HG02870 (cell line): ENCODE measurements at regions not wholly inside any gene's neighbourhood (a gene's known extent, or its start where the extent isn't known, plus 50 kb on each side); places are given as distances from the start of the nearest gene placed in this dataset.
"Not testable (repeated sequence)": the region's sequence is repeated elsewhere in the genome, so short reads cannot be mapped to it uniquely, and the experiment has no call there.

Experiments
- ATAC-seq: cut with Tn5 transposase; IDR thresholded peaks from one replicate; pipeline ENCODE4 v1.9.1; 2021; ENCODE audit warnings: mild to moderate bottlenecking, moderate library complexity; ENCODE audit not compliant: unreplicated experiment

GRCh38 chr3:147471741-147472140, 62.6 kb downstream of the ZIC1 start:
- no peak for ATAC-seq

DNA sequence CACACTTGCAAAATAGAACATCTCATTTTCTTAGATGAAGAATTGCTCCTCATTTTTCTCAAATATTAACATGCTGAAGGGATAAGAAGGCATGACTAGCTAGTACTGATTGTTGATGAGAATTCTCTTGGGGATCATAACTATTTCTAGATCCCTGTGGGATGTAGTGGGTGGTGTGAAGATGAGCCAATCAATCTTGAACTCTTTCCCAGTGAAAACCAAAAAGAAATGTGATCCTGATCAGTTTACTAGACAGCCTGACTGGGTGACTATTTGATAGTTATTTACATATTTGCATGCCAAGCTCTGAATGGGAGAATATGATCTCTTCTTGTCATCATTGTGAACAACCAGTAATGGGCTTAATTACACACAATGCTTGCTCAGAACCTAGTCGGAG, 63.7 kb downstream of the ZIC1 start:
- no peak for ATAC-seq

GRCh38 chr3:147483145-147483544, 74.0 kb downstream of the ZIC1 start:
- no peak for ATAC-seq

DNA sequence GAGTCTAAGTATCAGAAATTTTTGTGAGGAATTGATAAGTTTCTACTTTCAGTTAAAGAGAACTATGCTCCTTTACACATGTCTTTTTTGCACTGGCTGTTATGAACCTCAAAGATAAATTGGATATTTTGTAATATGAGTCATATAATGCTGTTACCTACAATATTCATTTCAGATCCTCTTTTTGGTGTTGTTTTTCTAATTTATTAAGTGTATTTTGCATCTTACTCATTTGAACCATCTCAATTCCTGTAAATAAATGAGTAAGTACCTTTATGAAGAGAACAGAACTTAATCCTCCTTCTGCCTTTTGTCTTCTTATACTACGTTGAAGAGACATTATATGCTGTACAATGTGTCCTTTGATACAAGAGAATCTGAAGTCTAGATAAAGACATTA, 74.4 kb downstream of the ZIC1 start:
- ATAC-seq = peak; percentile 91

- ATAC-seq = no peak
Observed at GRCh38 chr3:147493065-147493464, 83.9 kb downstream of the ZIC1 start.

DNA sequence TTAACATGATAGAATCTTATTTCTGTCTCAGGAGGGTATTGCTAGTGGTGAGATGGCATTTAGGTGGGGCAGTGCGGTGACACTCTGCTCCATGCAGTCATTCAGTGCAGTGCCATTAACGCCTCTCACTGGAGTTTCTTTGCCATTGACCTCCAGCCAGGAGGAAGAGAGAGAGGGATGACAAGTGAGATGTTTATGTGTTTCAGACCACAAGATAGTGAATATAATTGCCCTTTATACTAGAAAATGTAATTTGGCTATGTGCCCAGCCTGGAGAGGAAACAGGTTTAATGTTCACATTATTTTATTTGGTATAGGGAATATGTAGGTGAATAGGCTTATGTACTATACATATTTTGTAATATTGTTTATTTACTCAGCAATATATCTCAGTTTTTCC, 84.5 kb downstream of the ZIC1 start:
- no peak for ATAC-seq

DNA sequence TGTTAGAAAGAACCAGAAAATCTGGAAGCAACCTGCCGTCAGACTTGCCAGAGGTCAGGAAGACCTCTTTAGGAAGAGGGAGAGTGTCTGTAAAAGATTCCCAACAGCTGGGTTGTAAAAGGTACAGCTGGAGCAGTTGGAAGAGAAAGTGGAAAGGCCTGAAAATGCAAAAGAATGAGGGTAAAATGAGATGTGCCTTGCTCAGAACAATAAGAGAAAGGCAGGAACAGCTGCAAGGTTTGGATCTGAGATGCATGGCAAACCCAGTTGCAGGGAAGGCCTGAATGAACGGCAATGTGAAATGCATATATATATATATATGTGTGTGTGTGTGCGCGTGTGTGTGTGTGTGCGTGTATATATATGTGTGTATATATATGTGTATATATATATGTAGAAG, 88.1 kb downstream of the ZIC1 start:
- ATAC-seq = no peak

DNA sequence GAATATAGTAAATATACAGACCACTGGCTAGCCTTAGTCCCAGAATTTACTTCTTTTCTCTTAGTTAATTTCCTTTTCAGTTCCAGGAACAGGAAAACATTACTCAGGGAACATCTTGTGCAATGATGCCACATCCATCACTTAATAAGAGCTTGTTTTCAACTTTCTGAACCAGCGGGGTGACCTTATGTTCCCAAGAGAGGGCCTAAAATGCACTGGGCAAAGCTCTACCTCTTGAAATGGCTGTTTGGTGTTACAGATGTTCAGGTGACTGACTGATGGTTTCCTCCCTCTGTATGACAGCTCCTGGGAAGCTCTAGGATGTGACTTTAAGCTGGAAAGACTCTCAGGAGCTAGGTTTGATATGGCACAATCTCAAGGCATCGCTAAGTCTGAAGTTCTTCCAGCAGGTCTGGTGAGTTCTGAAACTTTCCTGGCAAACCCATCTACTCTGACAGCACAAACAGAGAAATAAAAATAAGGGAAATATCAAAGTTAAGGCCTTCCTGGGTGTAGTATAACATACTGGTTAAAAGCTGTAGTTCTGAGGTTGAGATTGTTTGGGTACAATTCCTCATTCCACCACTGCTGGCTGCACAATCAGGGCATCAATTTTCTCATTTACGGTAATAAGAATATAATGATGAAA, 98.6 kb downstream of the ZIC1 start:
- ATAC-seq = no peak

GRCh38 chr3:147509448-147509847, 100.3 kb downstream of the ZIC1 start:
- ATAC-seq = no peak

- no peak for ATAC-seq
Observed at GRCh38 chr3:147513785-147514184, 104.6 kb downstream of the ZIC1 start.

DNA sequence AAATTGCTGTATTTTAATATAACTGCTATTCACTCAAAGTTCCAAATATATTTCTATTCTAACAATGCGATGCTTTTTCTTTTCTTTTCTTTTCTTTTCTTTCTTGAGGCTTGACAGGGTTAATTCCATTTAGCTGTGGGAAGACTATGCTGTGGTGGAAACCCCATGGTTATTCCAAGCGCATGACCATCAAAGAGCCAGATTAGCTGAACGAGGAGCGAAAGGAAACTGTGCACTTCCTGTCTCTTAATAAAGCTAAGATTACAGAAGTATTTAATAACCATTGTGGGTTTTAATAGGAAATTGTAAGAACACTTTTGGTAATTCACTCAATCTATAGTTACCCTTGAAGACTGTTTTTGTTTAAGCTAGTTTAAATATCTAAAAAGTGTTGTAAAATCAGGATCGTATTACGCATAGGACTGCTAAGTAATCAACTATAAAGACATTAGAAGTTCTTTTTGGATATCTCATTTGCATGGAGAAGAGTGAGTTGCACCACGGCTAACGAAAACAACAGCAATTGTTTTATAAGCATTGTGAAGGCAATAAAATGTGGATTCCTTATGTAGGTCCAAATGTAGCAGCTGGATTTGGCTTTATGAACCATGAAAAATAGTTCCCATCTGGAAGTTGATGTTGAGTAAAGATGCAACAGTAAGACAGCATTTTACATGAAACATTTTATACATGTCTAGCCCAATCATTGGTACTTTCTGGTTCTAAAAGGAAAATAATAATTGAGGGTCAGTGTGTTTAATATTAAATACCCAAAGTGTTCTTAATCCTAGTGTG, 105.4 kb downstream of the ZIC1 start:
- no peak for ATAC-seq

DNA sequence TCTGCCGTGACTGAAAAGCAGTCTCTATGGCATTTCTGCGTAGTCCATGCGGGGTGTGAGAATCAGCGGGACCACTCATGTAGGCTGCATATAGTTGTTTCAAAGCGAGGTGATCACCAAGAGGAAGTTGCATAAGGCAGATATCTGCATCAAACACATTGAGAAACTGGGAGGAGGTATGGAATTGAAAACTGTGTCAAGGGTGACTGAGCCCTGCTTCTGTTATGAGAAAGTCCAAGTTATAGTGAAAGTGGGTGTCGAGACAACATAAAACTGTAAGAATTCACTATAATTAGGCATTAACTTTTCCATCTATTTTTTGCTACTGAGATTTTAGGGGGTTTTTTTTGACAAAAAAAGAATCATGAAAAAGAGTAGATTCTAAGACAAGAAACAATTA, 109.3 kb downstream of the ZIC1 start:
- ATAC-seq = peak; percentile 82

DNA sequence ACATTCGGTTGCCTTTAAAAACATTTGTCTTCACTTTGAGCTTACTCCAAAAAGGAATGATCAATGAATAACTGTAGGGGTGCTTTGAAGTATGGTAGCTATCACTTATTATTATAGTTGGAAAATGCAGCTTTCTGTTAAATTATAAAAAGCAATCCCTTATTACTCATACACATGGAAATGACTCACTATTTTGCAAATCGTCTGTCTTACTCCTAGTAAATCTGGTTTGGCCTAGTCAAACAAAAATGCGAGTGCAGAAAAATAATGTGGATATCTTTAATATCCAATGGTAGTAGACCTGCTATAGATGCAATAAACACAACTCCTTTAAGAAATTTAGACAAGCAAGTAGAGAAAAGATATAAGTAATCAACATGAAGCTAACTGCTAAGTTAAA, 112.5 kb downstream of the ZIC1 start:
- no peak for ATAC-seq

DNA sequence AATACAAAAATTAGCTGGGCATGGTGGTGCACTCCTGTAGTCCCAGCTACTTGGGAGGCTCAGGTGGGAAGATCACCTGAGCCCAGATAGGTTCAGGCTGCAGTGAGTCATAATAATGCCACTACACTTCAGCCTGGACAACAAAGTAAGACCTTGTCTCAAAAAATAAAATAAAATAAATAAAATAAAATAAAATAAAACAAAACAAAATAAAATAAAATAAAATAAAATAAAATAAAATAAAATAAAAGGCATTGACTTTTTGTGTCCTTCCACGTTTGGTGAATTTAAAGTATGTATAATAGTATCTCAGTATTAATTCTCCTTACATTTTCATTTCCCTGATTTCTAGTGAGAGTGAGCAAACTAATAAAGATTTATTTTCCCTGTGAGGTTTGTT, 113.6 kb downstream of the ZIC1 start:
- ATAC-seq = not testable (repeated sequence)

DNA sequence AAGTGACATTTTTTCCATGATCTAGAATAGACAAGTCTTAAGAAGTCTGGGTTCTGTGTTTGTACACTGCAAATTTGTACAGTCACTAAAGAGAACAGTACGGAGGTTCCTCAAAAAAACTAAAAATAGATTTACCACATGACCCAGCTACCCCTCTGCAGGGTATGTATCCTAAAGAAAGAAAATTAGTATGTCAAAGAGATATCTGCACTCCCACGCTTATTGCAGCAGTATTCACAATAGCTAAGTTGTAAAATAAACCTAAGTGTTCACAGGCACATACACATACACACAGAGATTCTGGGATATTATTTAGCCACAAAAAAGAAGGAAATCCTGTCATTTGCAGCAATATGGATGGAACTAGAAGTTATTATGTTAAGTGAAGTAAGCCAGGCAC, 120.4 kb downstream of the ZIC1 start:
- no peak for ATAC-seq

GRCh38 chr3:147538034-147538433, 128.9 kb downstream of the ZIC1 start:
- peak; percentile 67 for ATAC-seq

DNA sequence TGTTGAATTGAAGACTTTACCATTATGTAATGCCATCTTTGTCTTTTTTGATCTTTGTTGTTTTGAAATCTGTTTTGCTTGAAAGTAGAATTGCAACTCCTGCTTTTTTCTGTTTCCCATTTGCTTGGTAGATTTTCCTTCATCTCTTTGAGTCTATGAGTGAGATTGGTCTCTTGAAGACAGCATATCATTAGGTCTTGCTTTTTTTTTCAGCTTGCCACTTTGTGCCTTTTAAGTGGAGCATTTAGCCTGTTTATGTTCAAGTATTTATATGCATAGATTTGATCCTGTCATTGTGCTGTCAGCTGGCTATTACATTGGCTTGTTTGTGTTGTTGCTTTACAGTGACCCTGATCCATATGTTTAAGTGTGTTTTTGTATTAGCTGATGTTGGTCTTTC, 131.8 kb downstream of the ZIC1 start:
- no peak for ATAC-seq

DNA sequence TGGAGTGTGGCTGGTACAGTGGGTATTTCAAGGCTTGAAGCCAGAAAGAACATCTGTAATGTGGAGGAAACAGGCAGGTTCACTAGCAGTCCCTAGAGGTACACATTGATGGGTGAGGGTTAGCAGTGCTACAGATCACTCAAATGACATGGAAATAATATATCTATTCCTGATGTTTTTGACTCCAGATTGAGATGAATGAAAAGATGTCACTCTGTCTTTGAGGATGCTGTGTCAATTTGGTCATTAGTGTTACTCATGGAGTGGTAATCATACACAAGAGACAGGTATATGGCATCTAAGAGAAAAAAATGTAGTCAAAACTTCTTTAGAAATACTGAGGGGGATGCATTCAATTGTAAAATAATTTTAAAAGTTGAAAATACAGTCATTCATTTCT, 135.1 kb downstream of the ZIC1 start:
- no peak for ATAC-seq

GRCh38 chr3:147551491-147551890, 142.3 kb downstream of the ZIC1 start:
- ATAC-seq = no peak

DNA sequence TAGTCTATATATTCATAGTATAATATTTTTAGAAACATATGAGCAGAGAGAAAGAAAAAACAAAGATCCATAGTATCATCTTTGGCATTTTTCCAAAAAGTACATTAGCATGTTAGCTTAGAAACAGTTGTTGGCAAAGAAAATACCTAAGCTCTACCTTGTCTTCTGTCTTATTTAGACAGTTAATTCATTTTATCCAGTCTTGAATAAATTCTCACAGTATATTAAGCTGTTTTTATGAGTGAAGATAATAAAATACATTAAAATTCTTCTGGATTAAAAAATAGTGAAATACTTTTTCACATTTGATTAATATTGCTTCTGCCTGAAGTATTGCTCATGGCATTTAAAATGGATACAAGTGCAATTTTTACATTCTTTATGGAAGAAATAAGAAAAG, 145.2 kb downstream of the ZIC1 start:
- no peak for ATAC-seq

- no peak for ATAC-seq
Observed at GRCh38 chr3:147572970-147573340, 163.8 kb downstream of the ZIC1 start.

GRCh38 chr3:147574621-147575020, 165.5 kb downstream of the ZIC1 start:
- no peak for ATAC-seq

DNA sequence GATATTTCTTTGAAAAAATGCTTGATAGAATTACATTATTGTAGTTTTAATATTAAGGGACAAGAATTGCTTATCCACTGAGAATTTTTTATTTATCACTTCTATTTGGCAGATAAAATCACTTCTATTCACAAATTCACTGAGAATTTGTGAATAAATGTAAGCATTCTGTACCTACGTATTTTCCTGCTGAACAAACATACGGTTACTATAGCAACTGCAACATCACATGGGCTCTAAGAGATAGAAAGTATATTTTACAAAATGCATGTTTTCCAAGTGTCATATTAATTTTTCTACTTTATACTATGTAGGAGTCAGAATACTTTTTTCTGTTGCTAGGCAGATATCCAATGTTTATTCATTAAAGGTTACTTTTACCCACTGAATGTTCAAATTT, 166.2 kb downstream of the ZIC1 start:
- ATAC-seq = no peak
